HEK293 (cell line): ENCODE measurements at regions not wholly inside any gene's neighbourhood (a gene's known extent, or its start where the extent isn't known, plus 50 kb on each side); places are given as distances from the start of the nearest gene placed in this dataset.

Experiments used
- CTCF ChIA-PET: fragments of 350-600 bp; formaldehyde crosslinking; extraction: SDS; loops from one replicate; lab custom pipeline; 2021; ENCODE audit warnings: antibody characterized with exemption; lab: Yijun Ruan, JAX
- POLR2A ChIA-PET: fragments of 300-600 bp; formaldehyde crosslinking; extraction: SDS; loops from one replicate; lab custom pipeline; 2020; ENCODE audit warnings: antibody characterized with exemption, inconsistent platforms; lab: Yijun Ruan, JAX
- H3K27ac ChIP-seq: fragments of 200-500 bp; sonication (Bioruptor generic); 2 replicates; pipeline ENCODE4 v1.5.1; 2014; ENCODE audit warnings: low read depth, low read length, control low read depth, inconsistent platforms; ENCODE audit errors: extremely low read depth
- H3K36me3 ChIP-seq, 2 experiments: fragments of 200-500 bp in 1 of 2; sonication (Bioruptor generic) in 1 of 2; 1 replicate in 1 of 2; 2 replicates in 1 of 2; pipeline ENCODE4 v1.5.1; 2014 to 2017; ENCODE audit warnings: inconsistent platforms in 2 of 2, low read length in 2 of 2; ENCODE audit not compliant: control insufficient read depth in 2 of 2, insufficient read depth in 1 of 2
- H3K4me1 ChIP-seq: fragments of 200-500 bp; sonication (Bioruptor generic); 2 replicates; pipeline ENCODE4 v1.5.1; 2014; ENCODE audit warnings: mild to moderate bottlenecking, low read length, inconsistent platforms; ENCODE audit not compliant: control insufficient read depth, insufficient read depth
- H3K4me3 ChIP-seq: 2 replicates; pipeline ENCODE4 v1.5.1; 2011; ENCODE audit warnings: low read depth, mild to moderate bottlenecking, control low read depth, low read length, moderate library complexity
- H3K9me3 ChIP-seq: fragments of 200-500 bp; sonication (Bioruptor generic); 2 replicates; pipeline ENCODE4 v1.5.1; 2014; ENCODE audit warnings: low read depth, low read length, inconsistent platforms; ENCODE audit not compliant: control insufficient read depth, insufficient read depth
- AEBP2 ChIP-seq: fragments of 450-650 bp; formaldehyde crosslinking; IDR thresholded peaks from 2 replicates; pipeline ENCODE4 v1.5.1; 2016; ENCODE audit warnings: missing biosample characterization, missing genetic modification characterization, borderline replicate concordance
- ELK4 ChIP-seq: IDR thresholded peaks from 2 replicates; pipeline ENCODE4 v1.6.1; 2011; ENCODE audit warnings: mild to moderate bottlenecking, low read depth, low read length, borderline replicate concordance
- GLIS2 ChIP-seq: fragments of 450-650 bp; formaldehyde crosslinking; IDR thresholded peaks from 2 replicates; pipeline ENCODE4 v1.5.1; 2016; ENCODE audit warnings: missing biosample characterization, missing genetic modification characterization
- KLF17 ChIP-seq: fragments of 450-650 bp; formaldehyde crosslinking; IDR thresholded peaks from 2 replicates; pipeline ENCODE4 v1.5.1; 2016; ENCODE audit warnings: missing biosample characterization, missing genetic modification characterization
- MEIS1 ChIP-seq: sonication (generic); formaldehyde crosslinking; IDR thresholded peaks from 2 replicates; pipeline ENCODE4 v1.8.1; 2022; ENCODE audit warnings: missing genetic modification reagents, mild to moderate bottlenecking, borderline replicate concordance
- PBX3 ChIP-seq: sonication (generic); formaldehyde crosslinking; IDR thresholded peaks from 2 replicates; pipeline ENCODE4 v1.8.1; 2022; ENCODE audit warnings: mild to moderate bottlenecking, moderate library complexity, missing genetic modification reagents
- SCRT1 ChIP-seq: fragments of 450-650 bp; formaldehyde crosslinking; IDR thresholded peaks from 2 replicates; pipeline ENCODE4 v1.5.1; 2016; ENCODE audit warnings: missing biosample characterization, missing genetic modification characterization, borderline replicate concordance
- SETDB1 ChIP-seq: IDR thresholded peaks from one replicate; pipeline ENCODE4 v1.6.1; 2017; ENCODE audit warnings: mild to moderate bottlenecking, low read length, moderate library complexity, mixed read lengths; ENCODE audit not compliant: insufficient read length
- YY2 ChIP-seq: fragments of 450-650 bp; formaldehyde crosslinking; IDR thresholded peaks from 2 replicates; pipeline ENCODE4 v1.5.1; 2016; ENCODE audit warnings: missing biosample characterization, missing genetic modification characterization
- ZNF133 ChIP-seq: fragments of 450-650 bp; formaldehyde crosslinking; IDR thresholded peaks from 2 replicates; pipeline ENCODE4 v1.5.1; 2016; ENCODE audit warnings: missing biosample characterization, missing genetic modification characterization
- ZNF26 ChIP-seq: fragments of 450-650 bp; formaldehyde crosslinking; IDR thresholded peaks from 2 replicates; pipeline ENCODE4 v1.5.1; 2016; ENCODE audit warnings: missing biosample characterization, missing genetic modification characterization
- ZNF394 ChIP-seq: fragments of 450-650 bp; formaldehyde crosslinking; IDR thresholded peaks from 2 replicates; pipeline ENCODE4 v1.5.1; 2016; ENCODE audit warnings: missing biosample characterization, missing genetic modification characterization, mild to moderate bottlenecking, moderate library complexity, borderline replicate concordance
- ZNF449 ChIP-seq: fragments of 450-650 bp; formaldehyde crosslinking; IDR thresholded peaks from 2 replicates; pipeline ENCODE4 v1.5.1; 2017; ENCODE audit warnings: missing biosample characterization, mild to moderate bottlenecking, missing genetic modification characterization, moderate library complexity
- ZNF624 ChIP-seq: fragments of 450-650 bp; formaldehyde crosslinking; IDR thresholded peaks from 2 replicates; pipeline ENCODE4 v1.5.1; 2017; ENCODE audit warnings: missing biosample characterization, missing genetic modification characterization
- ZNF660 ChIP-seq: fragments of 450-650 bp; IDR thresholded peaks from 2 replicates; pipeline ENCODE4 v1.5.1; 2018; ENCODE audit warnings: missing biosample characterization, mild to moderate bottlenecking, missing genetic modification characterization
- ZNF76 ChIP-seq: fragments of 450-650 bp; formaldehyde crosslinking; IDR thresholded peaks from 2 replicates; pipeline ENCODE4; 2016; ENCODE audit warnings: low read depth, missing biosample characterization, missing genetic modification characterization, borderline replicate concordance
- ZNF776 ChIP-seq: fragments of 450-650 bp; formaldehyde crosslinking; IDR thresholded peaks from 2 replicates; pipeline ENCODE4 v1.5.0; 2017; ENCODE audit warnings: missing biosample characterization, missing genetic modification characterization, borderline replicate concordance
- ZNF777 ChIP-seq: fragments of 450-650 bp; formaldehyde crosslinking; IDR thresholded peaks from 2 replicates; pipeline ENCODE4 v1.5.1; 2017; ENCODE audit warnings: missing biosample characterization, missing genetic modification characterization, borderline replicate concordance

- TF ChIP-seq KLF17 (tag by site-specific recombination) (no peak), ZNF776 (no peak), ZNF394 (no peak)
Measured at GRCh38 chr20:43787937-43788336, 61.1 kb upstream of the GTSF1L start (continued).

GRCh38 chr20:43786885-43787284 is 60.1 kb upstream of the GTSF1L start:
- POLR2A ChIA-PET = no interaction called here
- TF ChIP-seq MEIS1 (CRISPR knock-in tag) = no peak
- TF ChIP-seq AEBP2 (tag by site-specific recombination) = no peak
- no peak for TF ChIP-seq ZNF26 (tag by site-specific recombination)
- no peaks in the 10 kb centered on the region for H3K4me1 ChIP-seq
- H3K9me3 ChIP-seq = no peaks in the 10 kb centered on the region
- no peak overlapping the region for H3K27ac ChIP-seq
- no peak overlapping the region for H3K4me3 ChIP-seq
- CTCF ChIA-PET = no interaction called here
- H3K36me3 ChIP-seq = no peaks in the 10 kb centered on the region

- H3K36me3 ChIP-seq = no peaks in the 10 kb centered on the region
- H3K27ac ChIP-seq = no peak overlapping the region
- H3K9me3 ChIP-seq = no peaks in the 10 kb centered on the region
- CTCF ChIA-PET = no interaction called here
- no peak for TF ChIP-seq ZNF777 (tag by site-specific recombination)
- TF ChIP-seq SCRT1 (tag by site-specific recombination) = no peak
- no peak for TF ChIP-seq ZNF449 (tag by site-specific recombination)
- no peak for TF ChIP-seq ZNF624
- TF ChIP-seq ZNF76 (tag by site-specific recombination) = no peak
- TF ChIP-seq ZNF660 (tag by site-specific recombination) = no peak
- TF ChIP-seq PBX3 (CRISPR knock-in tag) = no peak
- no peak overlapping the region for H3K4me3 ChIP-seq
- no peaks in the 10 kb centered on the region for H3K4me1 ChIP-seq
- POLR2A ChIA-PET = no interaction called here
Measured at GRCh38 chr20:43781215-43781614, 54.4 kb upstream of the GTSF1L start.

GRCh38 chr20:43778375-43778774 is 51.6 kb upstream of the GTSF1L start:
- no peaks in the 10 kb centered on the region for H3K4me1 ChIP-seq
- H3K9me3 ChIP-seq = no peaks in the 10 kb centered on the region
- TF ChIP-seq ZNF133 (tag by site-specific recombination) (peak; percentile 96), SETDB1 (peak; percentile 40), GLIS2 (tag by site-specific recombination) (no peak), SCRT1 (tag by site-specific recombination) (no peak), ELK4 (no peak), YY2 (tag by site-specific recombination) (no peak)
- CTCF ChIA-PET = no interaction called here
- POLR2A ChIA-PET = no interaction called here
- no peaks in the 10 kb centered on the region for H3K36me3 ChIP-seq
- H3K4me3 ChIP-seq = no peak overlapping the region
- H3K27ac ChIP-seq = no peak overlapping the region
